ENCODE measurements at regions not wholly inside any gene's neighbourhood (a gene's known extent, or its start where the extent isn't known, plus 50 kb on each side); places are given as distances from the start of the nearest gene placed in this dataset.

DNA sequence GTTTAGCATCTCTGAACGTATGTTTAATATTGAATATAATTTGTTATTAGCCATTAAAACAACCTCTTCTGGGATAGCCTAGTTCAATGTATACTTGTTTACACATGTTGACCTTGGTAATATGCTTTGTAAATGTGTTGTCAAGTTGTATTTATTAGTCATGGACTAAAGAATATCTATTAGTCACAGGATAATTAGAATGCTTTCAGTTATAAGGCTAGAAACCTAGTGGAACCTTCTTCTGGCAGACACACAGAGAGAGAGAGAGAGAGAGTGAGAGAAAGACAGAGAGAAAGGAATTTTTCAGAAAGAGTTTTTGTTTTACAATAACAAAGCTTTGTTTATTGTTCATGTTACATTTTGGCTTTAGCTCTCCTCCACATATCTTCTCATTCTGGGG, 181.1 kb upstream of the APP start:
- H3K4me3 ChIP-seq (ENCODE audit: low read depth in 1 of 2, low read length in 2 of 2), result no peak overlapping the region
- ATAC-seq (ENCODE audit: insufficient read depth, low read depth), result no peak

GRCh38 chr21:26332867-26333266, 162.3 kb upstream of the APP start:
- Histone ChIP-seq H3K4me3 (ENCODE audit: low read depth in 1 of 2, low read length in 2 of 2) (no peak overlapping the region), H3K9ac (ENCODE audit: low read depth, low read length) (no peak overlapping the region), H3K4me1 (ENCODE audit: insufficient read depth, low read length) (no peaks in the 10 kb centered on the region), H4K20me1 (ENCODE audit: insufficient read depth, low read length) (no peaks in the 10 kb centered on the region), H2AFZ (ENCODE audit: low read depth, low read length) (no peak overlapping the region), H3K79me2 (ENCODE audit: insufficient read depth, low read length) (no peaks in the 10 kb centered on the region), H3K27me3 (ENCODE audit: insufficient read depth, low read length, poor library complexity) (no peaks in the 10 kb centered on the region), H3K4me2 (ENCODE audit: insufficient read depth, low read length) (no peak overlapping the region), H3K9me3 (ENCODE audit: insufficient read depth, low read length, severe bottlenecking) (no peaks in the 10 kb centered on the region), H3K36me3 (ENCODE audit: insufficient read depth, low read length) (no peaks in the 10 kb centered on the region), H3K27ac (ENCODE audit: low read length) (no peak overlapping the region)
- TF ChIP-seq EZH2 (IDR thresholded peaks at IDR 0.05; ENCODE audit: borderline replicate concordance, low read depth, low read length, severe bottlenecking), result no peak
- TF ChIP-seq, protein P1, sequence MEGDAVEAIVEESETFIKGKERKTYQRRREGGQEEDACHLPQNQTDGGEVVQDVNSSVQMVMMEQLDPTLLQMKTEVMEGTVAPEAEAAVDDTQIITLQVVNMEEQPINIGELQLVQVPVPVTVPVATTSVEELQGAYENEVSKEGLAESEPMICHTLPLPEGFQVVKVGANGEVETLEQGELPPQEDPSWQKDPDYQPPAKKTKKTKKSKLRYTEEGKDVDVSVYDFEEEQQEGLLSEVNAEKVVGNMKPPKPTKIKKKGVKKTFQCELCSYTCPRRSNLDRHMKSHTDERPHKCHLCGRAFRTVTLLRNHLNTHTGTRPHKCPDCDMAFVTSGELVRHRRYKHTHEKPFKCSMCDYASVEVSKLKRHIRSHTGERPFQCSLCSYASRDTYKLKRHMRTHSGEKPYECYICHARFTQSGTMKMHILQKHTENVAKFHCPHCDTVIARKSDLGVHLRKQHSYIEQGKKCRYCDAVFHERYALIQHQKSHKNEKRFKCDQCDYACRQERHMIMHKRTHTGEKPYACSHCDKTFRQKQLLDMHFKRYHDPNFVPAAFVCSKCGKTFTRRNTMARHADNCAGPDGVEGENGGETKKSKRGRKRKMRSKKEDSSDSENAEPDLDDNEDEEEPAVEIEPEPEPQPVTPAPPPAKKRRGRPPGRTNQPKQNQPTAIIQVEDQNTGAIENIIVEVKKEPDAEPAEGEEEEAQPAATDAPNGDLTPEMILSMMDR (IDR thresholded peaks at IDR 0.05; ENCODE audit: borderline replicate concordance, extremely low read depth, low read length, poor library complexity, severe bottlenecking), result no peak
- no peak for ATAC-seq (ENCODE audit: insufficient read depth, low read depth)
- DNase-seq, result no peak

More for the DNA sequence above, 181.1 kb upstream of the APP start:
- Histone ChIP-seq H3K27me3 (ENCODE audit: insufficient read depth, low read length, poor library complexity) (no peaks in the 10 kb centered on the region), H3K79me2 (ENCODE audit: insufficient read depth, low read length) (no peaks in the 10 kb centered on the region), H3K9me3 (ENCODE audit: insufficient read depth, low read length, severe bottlenecking) (peaks cover 4% of the 10 kb centered on the region), H3K4me2 (ENCODE audit: insufficient read depth, low read length) (no peak overlapping the region), H4K20me1 (ENCODE audit: insufficient read depth, low read length) (no peaks in the 10 kb centered on the region), H2AFZ (ENCODE audit: low read depth, low read length) (no peak overlapping the region), H3K36me3 (ENCODE audit: insufficient read depth, low read length) (no peaks in the 10 kb centered on the region), H3K4me1 (ENCODE audit: insufficient read depth, low read length) (no peaks in the 10 kb centered on the region), H3K9ac (ENCODE audit: low read depth, low read length) (no peak overlapping the region), H3K27ac (ENCODE audit: low read length) (no peak overlapping the region)
- TF ChIP-seq, protein P1 (IDR thresholded peaks at IDR 0.05; ENCODE audit: borderline replicate concordance, extremely low read depth, low read length, poor library complexity, severe bottlenecking), result no peak
- no peak for TF ChIP-seq EZH2 (IDR thresholded peaks at IDR 0.05; ENCODE audit: borderline replicate concordance, low read depth, low read length, severe bottlenecking)
- DNase-seq, result no peak

GRCh38 chr21:26331205-26331980, 160.8 kb upstream of the APP start:
- H3K4me1 ChIP-seq (ENCODE audit: insufficient read depth, low read length), result no peaks in the 10 kb centered on the region
- no peak overlapping the region for H3K27ac ChIP-seq (ENCODE audit: low read length)
- no peak overlapping the region for H3K9ac ChIP-seq (ENCODE audit: low read depth, low read length)
- ATAC-seq (ENCODE audit: insufficient read depth, low read depth), result no peak
- H3K9me3 ChIP-seq (ENCODE audit: insufficient read depth, low read length, severe bottlenecking), result no peaks in the 10 kb centered on the region
- no peak for TF ChIP-seq EZH2 (IDR thresholded peaks at IDR 0.05; ENCODE audit: borderline replicate concordance, low read depth, low read length, severe bottlenecking)
- TF ChIP-seq, protein P1 (IDR thresholded peaks at IDR 0.05; ENCODE audit: borderline replicate concordance, extremely low read depth, low read length, poor library complexity, severe bottlenecking), result no peak
- H3K79me2 ChIP-seq (ENCODE audit: insufficient read depth, low read length), result no peaks in the 10 kb centered on the region
- H4K20me1 ChIP-seq (ENCODE audit: insufficient read depth, low read length), result no peaks in the 10 kb centered on the region
- DNase-seq, result no peak
- no peaks in the 10 kb centered on the region for H3K27me3 ChIP-seq (ENCODE audit: insufficient read depth, low read length, poor library complexity)
- H3K4me3 ChIP-seq (ENCODE audit: low read depth in 1 of 2, low read length in 2 of 2), result no peak overlapping the region
- no peaks in the 10 kb centered on the region for H3K36me3 ChIP-seq (ENCODE audit: insufficient read depth, low read length)
- no peak overlapping the region for H3K4me2 ChIP-seq (ENCODE audit: insufficient read depth, low read length)
- no peak overlapping the region for H2AFZ ChIP-seq (ENCODE audit: low read depth, low read length)

All from DND-41 (cell line).